Activated CD4-positive, alpha-beta T cell treated with anti-CD3 and anti-CD28 coated beads for 24 hours (primary cell): ENCODE measurements at regions not wholly inside any gene's neighbourhood (a gene's known extent, or its start where the extent isn't known, plus 50 kb on each side); places are given as distances from the start of the nearest gene placed in this dataset.
"Not testable (repeated sequence)": the region's sequence is repeated elsewhere in the genome, so short reads cannot be mapped to it uniquely, and the experiment has no call there.

Experiments used
- DNase-seq, 2 donors: peaks; one replicate each; pipeline ENCODE4 v3.0.0-alpha.2; 2020; ENCODE audit warnings: low read depth in 2 of 2

- no peak for DNase-seq
These were observed 137.7 kb upstream of the CRHR1 start for GRCh38 chr17:45646288-45646988.

- DNase-seq: no peak
These were observed 135.5 kb upstream of the CRHR1 start for GRCh38 chr17:45648642-45649041.

DNA sequence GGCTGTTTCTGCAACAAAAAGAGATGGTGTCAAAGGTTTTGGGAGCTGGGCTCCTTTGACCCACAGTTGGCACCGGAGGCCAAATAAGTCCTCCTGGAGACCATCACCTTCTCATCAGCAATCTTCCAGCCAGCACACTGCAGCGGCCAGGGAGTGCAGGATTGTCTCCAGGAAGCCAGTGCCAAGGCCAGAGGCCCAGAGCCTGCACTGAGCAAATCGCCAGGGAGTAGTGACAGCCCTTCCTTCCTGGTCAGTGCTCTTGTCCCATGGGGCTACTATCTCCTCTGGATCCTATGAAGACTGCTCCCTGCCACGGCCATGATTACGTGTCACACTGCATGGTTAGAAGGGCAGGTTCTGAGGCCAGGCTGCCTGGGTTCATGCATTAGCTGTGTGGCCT, 134.3 kb upstream of the CRHR1 start:
- no peak for DNase-seq

DNA sequence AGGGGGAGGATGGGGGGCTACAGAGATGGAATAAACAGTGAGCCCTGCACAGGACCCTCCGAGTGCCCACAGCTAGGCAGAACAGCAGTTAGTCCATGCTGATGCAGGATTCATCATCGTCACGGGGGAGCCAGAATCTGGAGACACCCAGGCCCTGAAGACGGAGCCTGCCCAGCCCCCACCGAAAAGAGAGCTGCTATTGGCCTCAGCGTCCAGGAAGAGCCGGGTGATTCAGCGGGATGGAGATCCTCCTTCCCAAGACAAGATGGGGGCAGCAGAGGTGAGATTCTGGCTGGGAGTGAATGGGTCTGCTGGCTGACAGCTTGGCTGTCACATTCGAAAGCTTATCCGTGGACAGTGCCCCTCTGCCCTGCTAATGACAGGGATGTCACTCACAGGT, 133.6 kb upstream of the CRHR1 start:
- no peak for DNase-seq

GRCh38 chr17:45651145-45651709, 132.9 kb upstream of the CRHR1 start:
- no peak for DNase-seq

DNA sequence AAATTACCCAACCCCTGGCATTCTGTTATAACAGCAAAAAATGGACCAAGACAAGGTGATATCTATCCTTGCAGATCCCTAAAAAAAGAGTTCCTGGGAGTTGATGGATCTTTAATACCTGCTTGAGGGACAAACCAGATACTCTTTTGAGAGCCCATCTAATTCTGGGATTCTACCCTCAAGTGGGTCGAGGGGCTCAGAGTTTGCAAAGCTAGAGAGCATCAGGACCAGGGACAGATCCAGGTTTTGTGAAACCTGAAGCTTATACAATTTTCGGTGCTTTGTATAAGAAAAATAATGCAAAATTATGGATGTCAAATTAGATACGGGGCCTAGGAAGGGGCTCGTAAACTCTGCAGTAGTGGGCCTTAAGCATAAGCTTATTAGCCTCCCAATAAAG, 130.5 kb upstream of the CRHR1 start:
- no peak for DNase-seq

GRCh38 chr17:45656527-45657181, 127.5 kb upstream of the CRHR1 start:
- DNase-seq: no peak

DNA sequence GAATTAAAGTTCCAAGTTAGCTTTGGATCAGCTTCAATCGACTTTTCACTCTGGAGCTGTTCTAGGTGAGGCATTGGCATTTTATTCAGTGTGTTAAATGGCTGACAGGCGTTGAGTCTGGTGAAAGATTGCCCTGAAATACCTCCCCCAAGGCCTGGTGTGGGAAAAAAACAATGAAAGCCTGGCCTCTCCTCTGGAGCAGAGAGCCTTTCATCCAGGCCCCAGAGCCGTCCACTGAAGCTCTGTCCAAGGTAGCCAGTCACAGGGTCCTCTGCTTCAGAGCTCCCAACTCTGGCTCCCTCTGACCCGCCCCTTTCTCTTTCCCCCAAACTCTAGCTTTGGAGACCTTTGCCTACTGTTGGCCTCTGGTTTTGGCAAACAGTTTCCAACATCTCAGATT, 123.6 kb upstream of the CRHR1 start:
- no peak for DNase-seq

DNA sequence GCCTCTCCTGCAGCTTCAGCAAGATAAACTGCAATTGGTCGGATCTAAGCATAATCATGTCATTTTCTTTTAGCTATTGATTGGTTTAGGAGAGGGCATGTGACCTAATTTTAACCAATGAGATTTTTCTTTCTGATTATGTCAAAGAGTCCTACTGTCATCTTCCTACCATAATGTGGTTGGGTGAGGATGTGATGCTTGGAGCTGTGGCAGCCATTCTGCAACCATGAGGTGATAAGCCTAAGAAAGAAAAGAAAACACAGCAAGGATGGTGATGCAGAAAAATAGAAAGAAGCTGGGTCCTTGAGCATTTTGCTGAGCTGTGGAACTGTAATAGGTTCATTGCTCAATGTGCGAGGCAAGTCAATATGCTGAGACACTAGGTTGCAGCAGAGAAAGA, 121.7 kb upstream of the CRHR1 start:
- DNase-seq: no peak

DNA sequence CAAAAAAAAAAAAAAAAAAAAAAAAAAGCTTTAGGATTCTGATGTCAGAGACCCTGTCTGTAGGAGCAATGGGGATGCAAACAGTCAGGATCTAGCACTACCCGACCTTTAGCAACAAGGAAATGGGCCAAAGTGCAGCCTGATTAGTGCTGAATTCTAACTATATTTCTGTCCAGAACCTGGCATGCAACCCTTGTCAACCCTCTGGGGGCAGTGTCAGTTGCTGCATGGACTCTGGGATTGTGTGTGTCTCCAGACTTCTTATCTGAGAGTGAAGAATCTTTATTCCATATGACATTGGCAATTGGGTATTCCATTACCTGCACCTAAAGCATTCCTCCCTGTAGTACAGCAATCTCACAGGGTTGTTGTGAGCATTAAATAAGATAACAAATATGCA, 120.3 kb upstream of the CRHR1 start:
- DNase-seq: no peak

DNA sequence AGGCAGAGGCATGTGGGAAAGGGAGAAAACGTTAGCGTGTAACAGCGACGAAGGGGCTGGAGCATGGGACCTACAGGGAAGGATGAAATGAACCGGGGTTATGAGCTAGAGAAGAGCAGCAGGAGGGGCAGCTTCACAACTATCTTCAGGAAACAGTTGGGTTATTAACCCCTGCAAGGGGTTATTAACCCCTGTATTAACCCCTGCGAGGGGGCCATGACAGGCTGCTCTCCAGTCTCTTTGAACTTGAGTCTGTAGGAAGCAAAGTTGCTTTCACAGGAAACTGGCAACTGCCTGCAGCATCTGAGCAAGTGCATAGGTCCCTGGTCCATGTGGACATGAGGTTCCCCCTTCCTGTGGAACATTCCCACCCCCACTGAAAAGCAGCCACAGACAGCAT, 119.2 kb upstream of the CRHR1 start:
- DNase-seq: no peak

GRCh38 chr17:45666046-45666600, 118.0 kb upstream of the CRHR1 start:
- no peak for DNase-seq

DNA sequence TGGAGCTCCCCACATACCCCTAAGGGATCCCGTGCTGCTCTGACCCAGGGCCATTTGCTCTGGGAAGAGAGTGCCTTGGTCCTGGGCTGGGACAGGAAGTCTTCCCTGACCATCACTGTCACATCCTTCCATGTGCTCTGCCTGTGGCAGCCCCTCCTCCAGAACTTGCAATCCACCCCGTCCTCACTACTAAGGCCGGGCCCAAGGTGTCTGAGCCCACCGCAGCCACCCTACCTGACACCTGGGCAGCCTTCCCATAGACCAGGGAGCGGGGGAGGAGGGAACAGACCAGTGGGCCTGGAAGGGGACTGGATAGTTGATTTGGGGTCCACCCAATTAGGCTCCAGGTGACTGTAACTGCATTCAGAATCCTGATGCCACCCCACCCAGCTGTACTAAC, 117.5 kb upstream of the CRHR1 start:
- DNase-seq: no peak

- DNase-seq: no peak
These were observed 116.4 kb upstream of the CRHR1 start for GRCh38 chr17:45667591-45668171.

DNA sequence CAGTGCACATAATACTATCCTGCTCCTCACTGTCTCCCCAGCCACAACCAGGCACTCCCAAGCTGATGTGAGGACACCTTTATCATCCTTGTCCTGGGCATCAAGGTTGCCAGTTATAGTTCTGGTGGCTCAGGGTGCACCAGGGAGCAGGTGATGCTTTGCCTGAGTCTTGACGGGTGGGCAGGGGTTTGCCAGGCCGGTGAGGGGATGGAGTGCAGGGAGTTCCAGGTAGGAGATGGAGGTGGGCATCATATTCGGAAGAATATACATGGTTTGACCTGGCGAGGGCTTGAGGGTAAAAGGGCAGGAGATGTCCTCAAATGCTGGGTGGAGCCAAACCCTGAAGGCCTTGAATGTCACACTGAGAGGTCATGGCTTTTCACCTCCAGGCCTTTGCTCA, 115.8 kb upstream of the CRHR1 start:
- DNase-seq: no peak

DNA sequence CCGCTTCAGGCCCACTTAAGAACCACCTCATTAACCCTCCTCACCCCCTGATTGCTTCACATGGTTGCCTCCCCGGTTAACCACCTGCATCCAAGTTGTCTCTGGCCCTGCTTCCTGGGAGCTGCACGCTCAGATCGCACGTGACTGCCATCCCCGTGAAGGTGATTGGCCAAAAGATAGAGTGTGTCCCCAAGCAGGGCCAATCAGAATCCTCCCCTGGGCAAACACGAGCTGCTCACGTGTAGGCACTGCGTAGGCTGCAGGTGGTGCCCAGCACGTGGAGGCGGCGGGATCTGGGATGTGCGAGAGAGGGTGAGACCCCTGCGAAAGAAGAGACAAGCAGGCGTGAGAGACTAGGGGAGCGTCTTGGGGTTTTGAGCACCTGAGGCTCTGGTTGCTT, 111.8 kb upstream of the CRHR1 start:
- no peak for DNase-seq

DNA sequence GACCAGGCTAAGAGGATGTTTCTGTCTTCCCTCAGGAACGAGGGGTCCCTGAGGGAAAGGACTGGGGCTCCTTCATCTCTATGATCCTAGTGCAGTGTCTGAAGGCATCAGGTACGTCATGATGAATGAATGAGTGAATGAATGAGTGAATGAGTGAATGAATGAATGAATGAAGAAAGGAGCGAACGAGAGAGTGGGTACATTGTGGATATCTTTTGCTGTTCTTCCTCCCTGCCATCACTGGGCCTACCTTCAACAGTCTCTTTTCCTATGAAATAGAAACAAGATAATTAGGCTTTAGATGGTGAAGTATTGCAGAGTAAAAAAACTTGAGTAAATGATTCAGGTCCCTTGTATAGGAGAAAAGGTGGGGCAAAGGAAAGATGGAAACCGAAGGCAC, 111.3 kb upstream of the CRHR1 start:
- DNase-seq: no peak

DNA sequence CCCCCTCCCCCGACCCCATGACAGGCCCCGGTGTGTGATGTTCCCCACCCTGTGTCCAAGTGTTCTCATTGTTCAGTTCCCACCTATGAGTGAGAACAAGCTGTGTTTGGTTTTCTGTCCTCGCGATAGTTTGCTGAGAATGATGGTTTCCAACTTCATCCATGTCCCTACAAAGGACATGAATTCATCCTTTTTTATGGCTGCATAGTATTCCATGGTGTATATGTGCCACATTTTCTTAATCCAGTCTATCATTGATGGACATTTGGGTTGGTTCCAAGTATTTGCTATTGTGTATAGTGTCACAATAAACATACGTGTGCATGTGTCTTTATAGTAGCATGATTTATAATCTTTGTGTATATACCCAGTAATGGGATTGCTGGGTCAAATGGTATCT, 110.4 kb upstream of the CRHR1 start:
- not testable (repeated sequence) for DNase-seq

- DNase-seq: no peak
These were observed 109.1 kb upstream of the CRHR1 start for GRCh38 chr17:45675012-45675411.

- DNase-seq: no peak
These were observed 108.2 kb upstream of the CRHR1 start for GRCh38 chr17:45675892-45676291.

GRCh38 chr17:45676695-45677094, 107.4 kb upstream of the CRHR1 start:
- DNase-seq: no peak

- DNase-seq: no peak
These were observed 106.3 kb upstream of the CRHR1 start for GRCh38 chr17:45677770-45678169.

- DNase-seq: no peak
These were observed 104.7 kb upstream of the CRHR1 start for GRCh38 chr17:45679426-45679825.
